NCI-H2171 (cell line): ENCODE measurements at regions not wholly inside any gene's neighbourhood (a gene's known extent, or its start where the extent isn't known, plus 50 kb on each side); places are given as distances from the start of the nearest gene placed in this dataset.

Source experiments
- DNase-seq: peaks from one replicate; lab custom pipeline; 2025; lab: John Stamatoyannopoulos, UW

DNA sequence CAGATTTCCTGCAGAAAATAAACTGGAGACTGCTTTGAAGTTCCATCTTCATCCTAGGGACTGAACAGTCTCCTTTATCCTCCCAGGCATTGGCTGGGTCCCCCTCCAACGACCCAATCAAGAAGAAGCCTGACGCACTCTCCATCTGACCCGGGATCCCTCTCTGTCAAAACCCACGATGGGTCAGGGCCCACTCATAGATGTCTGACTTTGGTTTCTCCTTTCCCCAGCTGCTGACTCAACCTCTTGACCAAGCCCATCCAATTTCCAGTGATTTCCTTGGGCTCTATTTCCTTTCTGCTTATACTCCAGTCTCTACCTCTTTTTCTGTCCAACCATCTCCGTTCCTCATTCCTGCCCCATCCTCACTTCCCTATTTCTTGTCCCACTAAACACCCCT is 189.7 kb downstream of the MIAT start:
- no peak for DNase-seq

DNA sequence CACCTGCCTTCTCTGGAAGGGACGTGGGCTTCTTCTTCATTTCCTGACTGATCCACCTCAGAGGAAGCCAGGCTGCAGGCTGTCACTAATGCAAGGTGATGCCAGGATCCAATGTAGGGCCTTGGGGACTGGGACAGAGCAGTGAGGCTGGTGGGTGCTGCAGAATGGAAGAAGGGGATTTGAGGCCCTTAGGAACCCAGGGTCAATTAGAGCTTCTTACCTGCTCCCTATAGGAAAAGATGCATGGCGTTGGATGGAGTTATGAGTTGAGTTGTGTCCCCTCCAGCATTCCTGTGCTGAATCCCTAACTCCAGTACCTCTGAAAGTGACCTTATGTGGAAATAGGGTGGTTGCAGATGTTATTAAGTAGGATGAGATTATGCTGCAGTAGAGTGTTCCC is 190.4 kb downstream of the MIAT start:
- DNase-seq, result no peak

- no peak for DNase-seq
Observed at GRCh38 chr22:26848244-26848920, 191.0 kb downstream of the MIAT start.

- DNase-seq, result no peak
Observed at GRCh38 chr22:26849575-26849974, 192.2 kb downstream of the MIAT start.

GRCh38 chr22:26851125-26851524 is 193.7 kb downstream of the MIAT start:
- DNase-seq, result no peak

GRCh38 chr22:26852176-26852575 is 194.8 kb downstream of the MIAT start:
- no peak for DNase-seq

GRCh38 chr22:26853071-26853470 is 195.7 kb downstream of the MIAT start:
- no peak for DNase-seq

DNA sequence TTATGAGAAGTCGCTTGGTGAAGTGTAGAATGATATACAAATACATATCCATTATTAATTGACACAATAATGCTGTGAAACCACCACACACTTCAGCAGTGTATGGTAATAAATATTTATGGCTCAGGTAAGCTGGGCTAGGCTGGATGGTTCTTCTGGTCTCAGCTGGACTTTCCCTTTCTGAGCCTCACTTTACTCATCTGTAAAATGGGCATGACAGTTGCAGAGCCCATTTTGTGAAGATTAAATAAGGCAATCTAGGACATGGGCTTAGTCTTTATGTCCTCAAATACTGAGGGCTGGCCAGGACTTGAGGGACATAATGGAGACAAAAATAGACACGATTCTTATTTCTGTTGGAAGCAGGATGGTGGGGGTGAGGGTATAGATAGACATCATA is 196.1 kb downstream of the MIAT start:
- no peak for DNase-seq

DNA sequence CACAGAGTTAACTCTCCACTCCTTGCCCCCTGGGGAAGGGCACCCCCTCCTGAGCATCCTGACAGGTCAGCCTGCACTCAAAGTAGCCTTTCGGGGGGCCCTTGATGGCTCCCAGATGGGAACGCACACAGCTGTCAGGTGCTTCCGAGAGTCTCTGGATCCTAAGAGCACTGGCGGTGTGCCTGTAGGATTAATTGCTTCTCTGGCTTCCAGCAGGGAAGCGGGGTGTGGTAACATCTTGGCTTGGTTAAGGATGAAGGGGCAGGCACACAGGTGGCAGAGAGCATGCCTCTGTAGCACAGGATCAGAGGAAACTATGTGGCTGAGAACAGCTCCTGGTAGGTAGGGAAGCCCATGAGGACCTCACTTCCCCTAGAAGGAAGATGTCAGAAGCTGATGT is 199.8 kb downstream of the MIAT start:
- DNase-seq, result peak; percentile 18

GRCh38 chr22:26860301-26860700 is 202.9 kb downstream of the MIAT start:
- DNase-seq, result no peak

DNA sequence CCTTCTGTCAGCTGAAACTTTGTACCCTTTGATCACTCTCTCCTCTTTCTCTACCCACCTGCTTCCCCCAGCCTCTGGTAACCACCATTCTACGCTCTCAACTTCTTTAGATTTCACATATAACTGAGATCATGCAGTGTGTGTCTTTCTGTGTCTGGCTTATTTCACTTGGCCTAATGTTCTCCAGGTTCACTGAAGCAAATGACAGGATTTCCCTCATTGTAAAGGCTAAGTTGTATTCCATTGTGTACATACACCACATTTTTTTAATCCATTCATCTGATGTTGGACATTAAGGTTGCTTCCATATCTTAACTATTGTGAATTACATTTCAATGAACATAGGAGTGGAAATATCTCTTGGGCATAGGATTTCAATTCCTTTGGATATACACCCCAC is 207.6 kb downstream of the MIAT start:
- DNase-seq, result no peak

DNA sequence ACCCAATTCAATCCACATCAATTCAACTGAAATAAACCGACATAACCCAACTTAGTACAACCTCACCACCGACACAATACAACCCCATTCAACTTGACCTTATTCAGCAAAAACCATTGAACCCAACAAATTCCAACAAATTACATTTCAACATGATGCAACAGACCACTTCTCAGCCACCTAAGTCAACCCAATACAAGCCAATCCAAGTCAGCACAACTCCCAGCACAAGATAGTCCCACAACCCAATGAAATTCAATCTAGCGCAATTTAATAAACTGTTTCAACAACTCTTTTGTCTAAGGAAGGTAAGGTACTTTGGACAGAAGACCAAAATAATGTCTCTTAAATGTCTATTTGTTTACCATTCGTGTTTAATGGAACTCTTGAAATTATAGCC is 226.0 kb downstream of the MIAT start:
- DNase-seq, result no peak

GRCh38 chr22:26884921-26885320 is 227.5 kb downstream of the MIAT start:
- no peak for DNase-seq

DNA sequence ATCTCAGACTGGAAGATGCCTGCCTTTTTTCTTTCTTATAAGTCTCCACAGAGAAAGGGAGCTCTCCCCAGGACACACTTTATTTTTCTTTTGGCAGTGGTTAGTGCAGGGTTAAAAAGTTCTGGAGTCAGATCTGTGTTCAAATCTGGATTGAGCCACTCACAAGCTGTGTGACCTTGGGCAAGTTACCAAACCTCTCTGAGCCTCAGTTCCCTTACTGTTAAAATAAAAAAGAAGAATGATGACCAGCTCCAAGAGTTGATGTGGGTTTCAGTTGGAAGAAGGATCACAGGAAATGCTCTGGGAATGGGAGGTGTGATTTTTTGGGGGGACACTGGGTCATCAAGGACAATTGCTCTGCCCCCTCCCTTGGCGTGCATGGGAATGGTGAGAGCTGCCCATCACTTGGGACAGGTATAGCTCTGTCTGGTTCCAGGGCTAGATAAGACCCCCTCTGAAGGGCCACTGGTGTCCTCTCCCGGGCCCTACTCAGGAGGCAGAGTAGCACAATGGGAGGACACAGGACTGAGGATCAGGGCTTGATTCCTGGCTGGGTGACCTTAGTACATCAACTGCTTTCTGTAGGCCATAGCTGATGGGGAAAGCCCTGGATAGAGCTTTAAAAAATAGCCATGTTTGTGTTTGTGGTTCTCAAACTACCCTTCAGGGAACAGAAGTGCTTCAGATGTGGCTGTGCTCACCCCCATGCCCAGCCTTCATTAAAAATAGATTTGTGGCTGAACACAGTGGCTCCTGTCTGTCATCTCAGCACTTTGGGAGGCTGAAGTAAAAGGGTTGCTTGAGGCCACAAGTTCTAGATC is 228.3 kb downstream of the MIAT start:
- DNase-seq, result no peak

GRCh38 chr22:26887456-26887855 is 230.1 kb downstream of the MIAT start:
- no peak for DNase-seq

GRCh38 chr22:26887916-26888315 is 230.5 kb downstream of the MIAT start:
- DNase-seq, result no peak

DNA sequence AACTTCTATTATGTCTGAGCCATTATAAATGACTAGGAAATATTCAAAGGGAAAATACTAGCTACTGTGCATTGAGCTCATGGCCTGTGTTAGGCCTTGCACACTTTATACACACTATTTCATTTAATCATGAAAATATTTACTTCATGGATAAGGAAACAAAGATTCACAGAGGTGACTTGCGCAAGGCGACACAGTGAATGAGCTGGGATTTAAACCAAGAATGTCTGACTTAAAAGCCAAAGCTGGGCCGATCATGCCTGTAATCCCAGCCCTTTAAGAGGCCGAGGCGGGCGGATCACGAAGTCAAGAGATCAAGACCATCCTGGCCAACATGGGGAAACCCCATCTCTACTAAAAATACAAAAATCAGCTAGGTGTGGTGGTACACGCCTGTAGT is 231.5 kb downstream of the MIAT start:
- DNase-seq, result no peak

- no peak for DNase-seq
Observed at GRCh38 chr22:26889802-26890201, 232.4 kb downstream of the MIAT start.

DNA sequence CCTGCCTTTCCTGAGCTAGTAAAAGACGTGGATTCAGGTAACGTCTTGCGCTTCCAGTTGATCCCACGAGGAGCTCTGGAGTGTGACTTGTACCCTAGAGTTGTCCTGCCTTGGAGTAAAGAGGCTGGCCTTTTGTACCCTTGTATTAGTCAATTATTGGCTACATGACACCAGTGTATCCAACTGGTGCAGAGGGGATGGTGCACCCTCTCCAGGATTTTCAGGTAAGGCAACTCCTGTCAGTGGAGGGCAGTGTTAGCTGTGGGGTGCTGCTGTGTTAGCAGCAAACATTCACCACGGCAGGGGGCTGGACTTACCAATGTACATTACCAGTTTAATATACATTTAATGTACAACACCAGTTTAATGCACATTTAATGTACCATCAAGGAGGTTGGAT is 233.5 kb downstream of the MIAT start:
- no peak for DNase-seq

DNA sequence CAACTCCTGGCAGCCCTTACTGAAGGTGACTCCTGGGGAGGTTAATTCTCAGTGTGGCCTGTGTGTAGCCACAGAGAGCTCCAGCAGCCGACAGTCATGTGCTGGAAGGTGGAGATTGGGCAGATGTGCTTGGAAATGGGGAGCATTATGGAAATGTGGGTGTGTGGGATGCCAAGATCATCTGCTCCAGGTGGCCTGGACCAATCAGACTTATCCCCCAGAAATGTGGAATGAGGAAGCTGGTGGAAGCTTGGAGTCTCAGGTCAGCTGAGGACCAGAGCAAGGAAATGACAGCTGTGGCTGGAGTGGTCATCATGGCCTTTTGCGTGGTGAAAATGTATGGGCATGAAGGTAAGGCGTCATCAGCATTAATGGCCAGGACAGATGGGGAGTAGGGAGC is 234.0 kb downstream of the MIAT start:
- no peak for DNase-seq

DNA sequence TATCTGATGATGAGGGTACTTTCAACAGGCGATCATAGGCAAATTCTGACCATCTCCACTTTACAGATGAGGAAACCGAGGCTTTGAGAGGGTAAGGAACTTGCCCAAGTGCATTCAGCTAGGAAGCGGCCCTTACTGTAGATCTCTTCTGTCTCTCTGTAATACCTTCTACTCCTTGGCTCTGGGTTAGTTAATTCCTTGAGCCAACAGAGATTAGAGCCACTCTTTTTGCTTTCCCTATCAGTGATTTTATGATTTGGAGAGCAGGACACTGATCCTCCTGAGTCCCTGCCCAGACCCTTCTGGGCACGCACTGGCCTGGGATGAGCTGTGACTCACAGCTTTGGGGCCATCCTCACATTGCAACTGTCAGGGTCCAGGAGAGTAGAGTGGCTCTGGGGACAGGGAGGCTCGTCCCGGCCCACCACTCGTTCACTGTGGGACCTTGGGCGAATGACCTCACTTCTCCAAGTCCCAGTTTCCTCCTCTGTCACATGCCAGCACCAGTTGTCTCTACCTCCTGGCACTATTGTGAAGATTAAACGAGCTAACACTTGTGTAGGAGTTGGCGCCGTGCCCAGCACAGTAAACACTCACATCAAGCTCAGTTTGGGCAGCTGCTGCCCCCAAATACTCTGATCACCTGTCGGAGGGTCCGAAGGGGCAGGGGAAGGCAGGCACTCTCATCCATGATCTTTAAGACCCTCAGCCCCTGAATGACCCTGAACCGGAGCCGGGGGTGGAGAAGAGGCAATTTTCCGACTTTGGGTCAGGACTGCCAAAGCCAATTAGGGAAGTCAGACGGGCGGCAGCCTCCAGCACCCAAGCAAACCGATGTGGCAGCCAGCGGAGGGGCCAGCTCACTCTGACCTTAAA is 235.0 kb downstream of the MIAT start:
- DNase-seq, result peak; percentile 79

DNA sequence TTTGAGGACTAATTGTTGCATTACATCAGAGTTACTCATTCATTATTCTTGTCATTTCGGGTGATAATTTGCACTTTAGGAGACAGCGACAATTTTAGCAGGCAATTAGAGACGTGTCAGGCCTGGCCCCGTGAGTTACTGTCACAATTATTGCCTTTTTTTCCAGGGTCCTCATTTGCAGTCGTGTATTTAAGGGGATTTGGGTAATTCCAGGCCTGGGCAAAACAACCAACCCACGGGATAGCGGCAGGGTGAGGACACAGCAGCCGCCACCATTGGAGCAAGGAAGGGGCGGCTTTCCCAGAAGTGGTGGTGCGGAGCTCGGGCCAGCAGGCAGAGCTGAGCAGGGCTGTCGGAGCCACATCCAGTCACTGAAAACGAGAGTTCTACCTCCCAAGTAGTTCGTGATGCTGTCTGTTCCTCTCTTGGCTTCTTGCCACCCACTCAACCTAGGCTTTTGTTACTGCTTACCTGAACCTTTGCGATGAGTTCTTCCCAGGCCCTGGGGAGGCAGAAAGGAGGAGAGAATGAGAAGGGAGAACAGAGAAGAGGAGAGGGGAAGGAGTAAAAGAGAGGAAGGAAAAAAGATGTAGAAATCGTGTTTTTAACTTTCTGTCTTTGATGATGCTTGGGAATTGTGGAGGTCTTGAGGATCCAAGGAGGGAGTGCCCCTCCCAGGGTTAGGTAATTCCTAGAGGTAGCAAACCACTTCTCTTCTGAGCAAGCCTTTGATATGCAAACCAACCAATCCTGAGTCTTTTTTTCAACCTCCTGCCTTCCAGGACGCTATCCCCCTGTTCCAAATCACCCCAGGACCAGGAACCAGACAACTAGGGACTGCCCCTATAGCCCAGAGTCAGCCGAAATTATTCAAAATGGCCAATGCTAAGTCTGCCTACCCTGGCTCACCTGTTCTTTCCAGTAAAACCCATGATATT is 236.1 kb downstream of the MIAT start:
- peak; percentile 60 for DNase-seq
